HG03442 (cell line): ENCODE measurements at regions not wholly inside any gene's neighbourhood (a gene's known extent, or its start where the extent isn't known, plus 50 kb on each side); places are given as distances from the start of the nearest gene placed in this dataset.
"Not testable (repeated sequence)": the region's sequence is repeated elsewhere in the genome, so short reads cannot be mapped to it uniquely, and the experiment has no call there.

Experiments used
- ATAC-seq: cut with Tn5 transposase; IDR thresholded peaks from one replicate; pipeline ENCODE4 v1.9.1; 2021; ENCODE audit warnings: mild to moderate bottlenecking, moderate library complexity; ENCODE audit not compliant: unreplicated experiment

DNA sequence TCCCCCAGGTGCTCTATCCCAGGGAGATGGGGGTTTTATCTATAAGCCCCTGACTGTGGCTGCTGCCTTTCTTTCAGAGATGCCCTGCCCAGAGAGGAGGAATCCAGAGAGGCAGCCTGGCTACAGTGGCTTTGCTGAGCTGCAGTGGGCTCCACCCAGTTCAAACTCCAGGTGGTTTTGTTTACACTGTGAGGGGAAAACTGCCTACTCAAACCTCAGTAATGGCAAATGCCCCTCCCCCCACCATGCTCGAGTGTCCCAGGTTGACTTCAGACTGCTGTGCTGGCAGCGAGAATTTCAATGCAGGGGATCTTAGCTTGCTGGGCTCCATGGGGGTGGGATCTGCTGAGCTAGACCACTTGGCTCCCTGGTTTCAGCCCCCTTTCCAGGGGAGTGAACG lies 419.6 kb upstream of the CASK start:
- not testable (repeated sequence) for ATAC-seq
